OCI-LY1 (cell line): ENCODE measurements at regions not wholly inside any gene's neighbourhood (a gene's known extent, or its start where the extent isn't known, plus 50 kb on each side); places are given as distances from the start of the nearest gene placed in this dataset.

Experiments
- EZH2 ChIP-seq: fragments of 200-600 bp; sonication (generic), shearing (Covaris generic); IDR thresholded peaks from 2 replicates; pipeline ENCODE4 v1.8.0; 2017; ENCODE audit warnings: borderline replicate concordance, mixed run types, mild to moderate bottlenecking, antibody characterized with exemption, low read length, moderate library complexity, mixed read lengths
- TF ChIP-seq, protein P1 (sequence below): fragments of 200-600 bp; sonication (generic), shearing (Covaris generic); IDR thresholded peaks from 2 replicates; pipeline ENCODE4 v1.5.1; 2017; ENCODE audit warnings: mild to moderate bottlenecking, antibody characterized with exemption, low read length, moderate library complexity, mixed read lengths

DNA sequence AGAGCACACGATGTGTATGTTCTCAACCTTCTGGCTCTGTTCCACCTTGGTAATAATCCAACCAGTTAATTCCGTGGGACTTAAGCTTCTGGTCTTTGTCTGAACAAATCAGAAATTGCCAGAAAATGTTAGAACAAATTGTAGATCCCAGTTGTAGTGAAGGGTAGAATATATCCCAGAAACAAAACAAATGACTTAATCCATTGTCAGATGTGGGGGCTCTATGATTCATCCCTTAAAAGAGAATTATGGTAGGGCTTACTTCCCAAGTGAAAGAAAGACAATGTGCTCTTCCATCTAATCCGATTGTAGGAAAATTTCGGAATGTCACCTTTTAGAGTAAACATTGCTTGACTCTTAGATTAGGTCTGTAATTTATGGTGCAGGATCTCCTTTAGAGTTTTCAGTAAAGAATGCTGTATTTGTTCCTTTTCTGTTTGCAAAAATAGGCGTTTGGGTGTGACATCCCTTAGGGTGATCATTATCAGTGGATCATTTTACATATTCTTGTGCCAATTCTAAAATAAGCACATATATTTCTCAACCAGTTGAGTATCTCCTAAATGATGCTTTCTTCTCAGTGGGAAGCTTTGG is 234.5 kb upstream of the ZNF217 start:
- TF ChIP-seq, protein P1, sequence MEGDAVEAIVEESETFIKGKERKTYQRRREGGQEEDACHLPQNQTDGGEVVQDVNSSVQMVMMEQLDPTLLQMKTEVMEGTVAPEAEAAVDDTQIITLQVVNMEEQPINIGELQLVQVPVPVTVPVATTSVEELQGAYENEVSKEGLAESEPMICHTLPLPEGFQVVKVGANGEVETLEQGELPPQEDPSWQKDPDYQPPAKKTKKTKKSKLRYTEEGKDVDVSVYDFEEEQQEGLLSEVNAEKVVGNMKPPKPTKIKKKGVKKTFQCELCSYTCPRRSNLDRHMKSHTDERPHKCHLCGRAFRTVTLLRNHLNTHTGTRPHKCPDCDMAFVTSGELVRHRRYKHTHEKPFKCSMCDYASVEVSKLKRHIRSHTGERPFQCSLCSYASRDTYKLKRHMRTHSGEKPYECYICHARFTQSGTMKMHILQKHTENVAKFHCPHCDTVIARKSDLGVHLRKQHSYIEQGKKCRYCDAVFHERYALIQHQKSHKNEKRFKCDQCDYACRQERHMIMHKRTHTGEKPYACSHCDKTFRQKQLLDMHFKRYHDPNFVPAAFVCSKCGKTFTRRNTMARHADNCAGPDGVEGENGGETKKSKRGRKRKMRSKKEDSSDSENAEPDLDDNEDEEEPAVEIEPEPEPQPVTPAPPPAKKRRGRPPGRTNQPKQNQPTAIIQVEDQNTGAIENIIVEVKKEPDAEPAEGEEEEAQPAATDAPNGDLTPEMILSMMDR, result no peak
- TF ChIP-seq EZH2, result no peak
